OCI-LY7 (cell line): ENCODE measurements at regions not wholly inside any gene's neighbourhood (a gene's known extent, or its start where the extent isn't known, plus 50 kb on each side); places are given as distances from the start of the nearest gene placed in this dataset.
"Not testable (repeated sequence)": the region's sequence is repeated elsewhere in the genome, so short reads cannot be mapped to it uniquely, and the experiment has no call there.

Experiments
- CTCF ChIP-seq: fragments of 200-600 bp; sonication (generic); conservative IDR thresholded peaks from 2 replicates; pipeline ENCODE4 v1.5.1; 2014; ENCODE audit warnings: mild to moderate bottlenecking, antibody characterized with exemption, low read length, moderate library complexity, mixed read lengths
- EZH2phosphoT487 ChIP-seq: fragments of 200-600 bp; sonication (generic); IDR thresholded peaks from 2 replicates; pipeline ENCODE4 v1.6.1; 2018; ENCODE audit warnings: low read depth, borderline replicate concordance, mild to moderate bottlenecking, mixed run types, antibody characterized with exemption, low read length, moderate library complexity, mixed read lengths

- TF ChIP-seq CTCF, EZH2phosphoT487: not testable (repeated sequence)
Measured at GRCh38 chr21:33965662-33966061, 50.1 kb upstream of the ATP5PO start.
